Fibroblast of lung (primary cell): ENCODE measurements at regions not wholly inside any gene's neighbourhood (a gene's known extent, or its start where the extent isn't known, plus 50 kb on each side); places are given as distances from the start of the nearest gene placed in this dataset.
A peak's percentile ranks its signal among the peaks of the same experiment; 100 is the strongest.

ENCODE experiments used
- DNase-seq, 2 donors: peaks; one replicate each; pipeline versions ENCODE4 v3.0.0 to v3.0.0-alpha.2; 2010; ENCODE audit warnings: low read depth in 2 of 2
- H2AFZ ChIP-seq: 2 replicates; pipeline ENCODE4 v1.5.1; 2012; ENCODE audit warnings: low read length, control low read depth, inconsistent platforms
- H3K27ac ChIP-seq: 2 replicates; pipeline ENCODE4 v1.5.1; 2011; ENCODE audit warnings: low read length, control low read depth; ENCODE audit not compliant: insufficient read depth
- H3K27me3 ChIP-seq: 2 replicates; pipeline ENCODE4 v1.5.1; 2011; ENCODE audit warnings: mild to moderate bottlenecking, low read length; ENCODE audit not compliant: control insufficient read depth, insufficient read depth
- H3K36me3 ChIP-seq: 2 replicates; pipeline ENCODE4 v1.5.1; 2011; ENCODE audit warnings: low read length; ENCODE audit not compliant: control insufficient read depth, insufficient read depth
- H3K4me1 ChIP-seq: 2 replicates; pipeline ENCODE4 v1.5.1; 2011; ENCODE audit warnings: low read length; ENCODE audit not compliant: control insufficient read depth, insufficient read depth; ENCODE audit errors: extremely low read depth
- H3K4me2 ChIP-seq: 2 replicates; pipeline ENCODE4 v1.5.1; 2011; ENCODE audit warnings: low read length, control low read depth; ENCODE audit not compliant: insufficient read depth; ENCODE audit errors: extremely low read depth
- H3K4me3 ChIP-seq, 4 experiments: fragments of 200-600 bp in 1 of 4; sonication (generic) in 1 of 4; replicated peaks in 1 of 4; 2 replicates each; pipeline ENCODE4 v1.5.1; 2011 to 2016; ENCODE audit warnings: low read length in 4 of 4, low read depth in 3 of 4, mild to moderate bottlenecking in 3 of 4, control low read depth in 2 of 4, inconsistent platforms in 1 of 4, mixed read lengths in 1 of 4; ENCODE audit not compliant: insufficient read depth in 1 of 4; ENCODE audit errors: control extremely low read depth in 1 of 4
- H3K79me2 ChIP-seq: 2 replicates; pipeline ENCODE4 v1.5.1; 2012; ENCODE audit warnings: mild to moderate bottlenecking, low read length, inconsistent platforms; ENCODE audit not compliant: control insufficient read depth, insufficient read depth
- H3K9ac ChIP-seq: 2 replicates; pipeline ENCODE4 v1.5.1; 2011; ENCODE audit warnings: mild to moderate bottlenecking, low read length, control low read depth; ENCODE audit not compliant: insufficient read depth
- H3K9me3 ChIP-seq: 2 replicates; pipeline ENCODE4 v1.5.1; 2012; ENCODE audit warnings: low read depth, low read length; ENCODE audit not compliant: control insufficient read depth, insufficient read depth
- H4K20me1 ChIP-seq: 2 replicates; pipeline ENCODE4 v1.5.1; 2011; ENCODE audit warnings: low read length; ENCODE audit not compliant: control insufficient read depth, insufficient read depth; ENCODE audit errors: extremely low read depth
- CTCF ChIP-seq, 2 donors: IDR thresholded peaks in 1 of 2; conservative IDR thresholded peaks in 1 of 2; 1 replicate in 1 of 2; 2 replicates in 1 of 2; pipeline ENCODE4 v1.5.1; 2011 to 2012; ENCODE audit warnings: low read length in 2 of 2, control low read depth in 1 of 2, inconsistent platforms in 1 of 2, low read depth in 1 of 2, mild to moderate bottlenecking in 1 of 2
- EZH2 ChIP-seq: IDR thresholded peaks from 2 replicates; pipeline ENCODE4 v1.5.1; 2012; ENCODE audit warnings: low read length, control low read depth, mild to moderate bottlenecking; ENCODE audit errors: missing control alignments

GRCh38 chr10:95122736-95123135 lies 53.4 kb upstream of the CYP2C8 start:
- no peaks in the 10 kb centered on the region for H4K20me1 ChIP-seq
- H3K4me2 ChIP-seq, result no peak overlapping the region
- no peaks in the 10 kb centered on the region for H3K9me3 ChIP-seq
- no peaks in the 10 kb centered on the region for H3K36me3 ChIP-seq
- no peak overlapping the region for H3K27ac ChIP-seq
- DNase-seq, result no peak
- H3K4me1 ChIP-seq, result no peaks in the 10 kb centered on the region
- no peak overlapping the region for H3K9ac ChIP-seq
- H3K4me3 ChIP-seq, result no peak overlapping the region
- H2AFZ ChIP-seq, result no peak overlapping the region
- TF ChIP-seq EZH2 (no peak), CTCF (conservative IDR thresholded peaks at IDR 0.05 in 1 of 2, IDR thresholded peaks at IDR 0.05 in 1 of 2; ENCODE audit: low read depth in 1 of 2, low read length in 2 of 2) (no peak)
- no peaks in the 10 kb centered on the region for H3K79me2 ChIP-seq
- H3K27me3 ChIP-seq, result no peaks in the 10 kb centered on the region

DNA sequence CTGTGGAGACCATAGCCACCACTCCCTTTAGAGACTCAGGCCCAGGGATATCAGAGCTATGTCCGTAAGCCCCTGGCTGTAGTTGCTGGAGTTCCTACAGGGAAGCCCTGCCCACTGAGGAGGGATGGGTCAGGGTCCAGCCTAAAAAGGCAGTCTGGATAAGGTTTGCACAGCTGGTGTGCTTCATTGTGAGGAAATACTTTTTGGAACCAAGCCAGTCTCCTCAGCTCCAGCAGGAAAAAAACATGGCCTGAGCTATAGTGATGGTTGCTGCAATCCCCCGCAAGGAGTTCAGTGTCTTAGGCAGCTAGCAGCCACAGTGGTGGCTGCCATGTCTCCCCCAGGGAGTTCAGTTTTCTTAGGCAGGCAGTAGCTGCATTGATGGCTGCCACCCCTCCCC lies 52.6 kb upstream of the CYP2C8 start:
- Histone ChIP-seq H4K20me1 (no peaks in the 10 kb centered on the region), H3K4me1 (no peaks in the 10 kb centered on the region), H3K9me3 (no peaks in the 10 kb centered on the region), H3K27me3 (no peaks in the 10 kb centered on the region), H2AFZ (no peak overlapping the region), H3K4me2 (no peak overlapping the region), H3K36me3 (no peaks in the 10 kb centered on the region), H3K9ac (no peak overlapping the region), H3K27ac (no peak overlapping the region), H3K79me2 (no peaks in the 10 kb centered on the region), H3K4me3 (no peak overlapping the region)
- TF ChIP-seq EZH2 (no peak), CTCF (conservative IDR thresholded peaks at IDR 0.05 in 1 of 2, IDR thresholded peaks at IDR 0.05 in 1 of 2; ENCODE audit: low read depth in 1 of 2, low read length in 2 of 2) (no peak)
- peak in 1 of 2 donors; percentile 47 for DNase-seq
